HG03097 (cell line): ENCODE measurements at regions not wholly inside any gene's neighbourhood (a gene's known extent, or its start where the extent isn't known, plus 50 kb on each side); places are given as distances from the start of the nearest gene placed in this dataset.
"Not testable (repeated sequence)": the region's sequence is repeated elsewhere in the genome, so short reads cannot be mapped to it uniquely, and the experiment has no call there.

Source experiments
- ATAC-seq: cut with Tn5 transposase; IDR thresholded peaks from one replicate; pipeline ENCODE4 v1.9.1; 2021; ENCODE audit not compliant: unreplicated experiment, low FRiP score

- ATAC-seq, result no peak
Observed at GRCh38 chr14:47976139-47976538, 300.7 kb upstream of the MDGA2 start.

GRCh38 chr14:47966076-47966810, 290.8 kb upstream of the MDGA2 start:
- ATAC-seq, result no peak

GRCh38 chr14:47961634-47962033, 286.2 kb upstream of the MDGA2 start:
- ATAC-seq, result no peak

- no peak for ATAC-seq
Observed at GRCh38 chr14:47959740-47960139, 284.3 kb upstream of the MDGA2 start.

- ATAC-seq, result no peak
Observed at GRCh38 chr14:47949006-47949405, 273.6 kb upstream of the MDGA2 start.

GRCh38 chr14:47935332-47935731, 259.9 kb upstream of the MDGA2 start:
- no peak for ATAC-seq

- no peak for ATAC-seq
Observed at GRCh38 chr14:47929334-47929733, 253.9 kb upstream of the MDGA2 start.

- ATAC-seq, result no peak
Observed at GRCh38 chr14:47921133-47921532, 245.7 kb upstream of the MDGA2 start.

- no peak for ATAC-seq
Observed at GRCh38 chr14:47919997-47920396, 244.6 kb upstream of the MDGA2 start.

GRCh38 chr14:47919334-47919846, 244.0 kb upstream of the MDGA2 start:
- no peak for ATAC-seq

GRCh38 chr14:47917344-47917954, 242.0 kb upstream of the MDGA2 start:
- no peak for ATAC-seq

- ATAC-seq, result not testable (repeated sequence)
Observed at GRCh38 chr14:47901141-47901540, 225.7 kb upstream of the MDGA2 start.

GRCh38 chr14:47899685-47900084, 224.3 kb upstream of the MDGA2 start:
- no peak for ATAC-seq

- ATAC-seq, result no peak
Observed at GRCh38 chr14:47874350-47874749, 198.9 kb upstream of the MDGA2 start.

GRCh38 chr14:47872588-47872987, 197.2 kb upstream of the MDGA2 start:
- no peak for ATAC-seq

GRCh38 chr14:47863441-47863840, 188.0 kb upstream of the MDGA2 start:
- ATAC-seq, result no peak

- no peak for ATAC-seq
Observed at GRCh38 chr14:47857646-47858045, 182.2 kb upstream of the MDGA2 start.

GRCh38 chr14:47852278-47852677, 176.9 kb upstream of the MDGA2 start:
- ATAC-seq, result no peak

GRCh38 chr14:47846008-47846407, 170.6 kb upstream of the MDGA2 start:
- ATAC-seq, result no peak

GRCh38 chr14:47843236-47843635, 167.8 kb upstream of the MDGA2 start:
- ATAC-seq, result no peak

GRCh38 chr14:47833011-47833410, 157.6 kb upstream of the MDGA2 start:
- ATAC-seq, result no peak

- no peak for ATAC-seq
Observed at GRCh38 chr14:47826809-47827208, 151.4 kb upstream of the MDGA2 start.
